ENCODE measurements at regions not wholly inside any gene's neighbourhood (a gene's known extent, or its start where the extent isn't known, plus 50 kb on each side); places are given as distances from the start of the nearest gene placed in this dataset.
A peak's percentile ranks its signal among the peaks of the same experiment; 100 is the strongest.

DNA sequence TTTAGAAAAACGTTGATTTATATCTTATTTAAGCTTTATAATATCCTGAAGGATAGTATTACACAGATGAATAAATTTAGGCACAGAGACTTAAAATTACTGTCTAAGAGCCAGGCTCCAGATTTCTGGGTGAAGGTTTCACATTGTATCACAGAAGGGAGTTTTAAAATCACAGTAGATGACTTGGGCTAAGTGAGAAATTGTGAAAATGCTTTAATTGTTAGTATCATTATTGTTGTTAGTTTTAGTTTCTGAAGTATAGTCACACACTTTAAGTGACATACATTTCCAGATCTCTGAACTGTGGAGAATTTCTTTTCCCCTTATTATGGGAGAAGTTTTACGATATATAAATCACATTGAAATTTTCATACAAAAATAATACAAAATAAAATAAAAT lies 83.5 kb downstream of the NDUFS5 start:
- no peak for DNase-seq

DNA sequence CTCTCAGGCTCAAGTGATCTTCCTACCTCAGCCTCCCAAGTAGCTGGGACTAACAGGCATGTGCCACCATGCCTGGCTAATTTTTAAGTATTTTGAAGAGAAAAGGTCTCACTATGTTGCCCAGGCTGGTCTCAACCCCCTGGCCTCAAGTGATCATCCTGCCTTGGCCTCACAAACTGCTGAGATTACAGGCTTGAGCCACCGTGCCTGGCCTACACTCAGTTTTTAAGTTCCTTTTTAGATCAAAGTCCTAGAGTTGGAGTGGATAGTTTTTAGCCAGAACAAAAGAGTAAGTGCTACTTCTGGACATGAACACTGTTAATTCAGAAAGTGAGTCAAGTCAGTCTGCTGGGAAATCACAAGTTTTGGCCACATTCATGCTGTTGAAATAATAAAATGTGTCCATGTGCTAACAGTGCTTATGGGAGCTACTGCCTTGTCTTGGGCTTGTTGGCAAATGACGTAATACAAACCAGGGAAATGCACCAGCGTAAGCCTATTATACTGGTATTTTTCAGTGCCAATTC lies 84.2 kb downstream of the NDUFS5 start:
- no peak for DNase-seq

GRCh38 chr1:39110882-39111281 lies 84.7 kb downstream of the NDUFS5 start:
- no peak for DNase-seq

GRCh38 chr1:39113109-39113743 lies 87.1 kb downstream of the NDUFS5 start:
- no peak for DNase-seq

DNA sequence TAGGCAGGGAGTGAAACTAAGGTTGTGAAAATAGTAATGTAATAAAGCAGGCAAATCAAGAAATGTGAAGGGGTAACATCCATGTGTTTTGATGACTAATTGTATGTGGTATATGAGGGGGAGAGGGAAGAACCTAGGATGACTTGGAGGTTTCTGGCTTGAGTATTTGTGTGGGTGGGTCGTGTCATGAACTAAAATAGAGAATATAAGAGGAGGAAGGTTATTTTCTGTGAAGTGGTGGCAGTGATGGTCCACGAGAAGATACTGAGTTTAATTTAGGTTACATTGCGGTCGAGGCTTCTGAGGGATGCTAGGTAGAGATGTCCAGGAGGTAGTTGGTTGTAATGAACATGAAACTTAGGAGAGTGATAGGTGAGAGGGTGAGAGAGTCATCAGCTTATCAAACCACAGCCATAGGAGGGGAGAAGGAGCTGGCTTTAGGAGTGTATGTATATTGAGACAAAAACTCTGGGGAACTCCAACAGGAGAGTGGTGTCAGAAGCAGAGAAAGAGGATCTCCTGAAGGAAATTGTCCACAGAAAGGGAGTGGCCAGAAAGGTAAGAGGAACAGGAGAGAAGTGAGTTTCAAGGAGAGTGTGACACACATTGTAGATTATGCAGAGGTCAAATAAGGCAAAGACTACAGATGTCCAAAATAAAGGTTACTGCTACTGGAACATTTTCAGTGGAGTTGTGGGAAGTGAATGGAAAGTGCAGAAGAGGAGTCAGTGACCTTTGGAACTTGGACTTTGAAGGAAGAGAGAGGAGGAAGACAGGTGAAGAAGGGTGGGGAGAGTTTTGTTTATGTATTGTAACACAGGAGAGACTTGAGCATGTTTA lies 89.0 kb upstream of the MACF1 start:
- DNase-seq = no peak

DNA sequence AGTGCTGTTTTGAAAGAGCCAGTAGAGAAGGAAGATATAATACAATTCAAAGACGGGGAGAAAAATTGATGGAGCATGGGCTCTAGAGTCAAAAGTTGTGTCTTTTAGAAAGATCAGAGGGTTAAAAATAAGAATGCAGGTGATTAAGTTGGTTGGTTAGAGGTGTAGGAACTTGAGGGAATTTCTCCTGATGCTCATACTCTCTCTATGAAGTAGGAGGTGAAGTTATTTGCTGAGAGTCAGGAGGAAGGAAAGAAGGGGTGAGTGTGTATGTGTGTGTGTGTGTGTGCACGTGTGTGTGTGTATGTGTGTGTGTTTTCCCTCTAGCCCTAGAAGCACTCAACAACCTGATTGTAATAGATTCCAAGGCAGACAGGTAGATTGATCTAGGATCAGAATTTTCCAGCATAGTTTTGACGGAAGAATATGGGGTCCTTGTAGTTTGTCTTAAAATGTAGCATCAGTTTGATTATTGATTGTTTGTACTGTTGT lies 88.3 kb upstream of the MACF1 start:
- DNase-seq = no peak

- no peak for DNase-seq
Measured at GRCh38 chr1:39116860-39117728, 87.4 kb upstream of the MACF1 start.

DNA sequence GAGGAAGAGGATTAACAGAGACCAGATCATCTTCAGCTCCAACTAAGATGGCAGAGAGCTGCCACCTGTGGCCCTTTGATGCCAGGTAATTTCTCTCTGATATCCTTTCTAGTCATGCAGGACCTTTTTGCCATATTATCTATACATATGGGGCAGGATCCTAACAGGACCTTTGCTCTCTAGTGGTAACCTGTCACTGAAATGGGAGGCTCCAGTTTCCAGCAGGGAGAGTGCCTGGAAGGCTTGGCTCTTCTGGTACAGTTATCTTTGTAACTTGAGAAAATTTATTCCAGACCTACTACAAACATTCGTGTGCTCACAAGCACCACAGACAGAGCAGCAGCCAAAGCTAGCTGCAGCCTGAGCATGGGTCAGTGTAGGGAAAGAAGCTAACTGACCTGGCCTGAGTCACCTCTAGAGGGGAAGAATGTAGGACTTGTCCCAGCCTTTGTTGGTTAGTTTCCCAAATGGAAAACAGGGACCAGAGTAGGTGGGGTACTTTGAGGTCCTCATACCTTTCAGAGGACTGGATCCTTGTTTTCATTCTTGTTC lies 86.5 kb upstream of the MACF1 start:
- DNase-seq = no peak

GRCh38 chr1:39122056-39122455 lies 82.4 kb upstream of the MACF1 start:
- DNase-seq = no peak

DNA sequence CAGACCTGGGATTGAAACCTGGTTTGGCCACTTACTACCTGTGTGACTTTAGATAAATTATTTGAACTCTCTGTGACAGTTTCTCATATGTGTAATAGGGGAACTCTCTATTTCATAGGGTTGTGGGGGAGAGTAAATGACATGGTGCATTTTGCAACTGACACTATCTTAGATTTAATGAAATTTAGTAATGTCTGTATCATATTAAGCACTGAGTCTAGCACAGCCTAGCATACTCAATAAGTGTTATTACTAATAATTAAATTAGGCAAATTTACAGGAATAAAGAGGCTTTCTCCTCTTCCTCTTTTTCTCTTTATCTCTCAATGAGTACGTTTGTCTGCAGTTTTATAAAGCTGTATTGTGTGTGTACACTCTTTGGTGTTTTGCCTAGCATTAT lies 80.2 kb upstream of the MACF1 start:
- no peak for DNase-seq

DNA sequence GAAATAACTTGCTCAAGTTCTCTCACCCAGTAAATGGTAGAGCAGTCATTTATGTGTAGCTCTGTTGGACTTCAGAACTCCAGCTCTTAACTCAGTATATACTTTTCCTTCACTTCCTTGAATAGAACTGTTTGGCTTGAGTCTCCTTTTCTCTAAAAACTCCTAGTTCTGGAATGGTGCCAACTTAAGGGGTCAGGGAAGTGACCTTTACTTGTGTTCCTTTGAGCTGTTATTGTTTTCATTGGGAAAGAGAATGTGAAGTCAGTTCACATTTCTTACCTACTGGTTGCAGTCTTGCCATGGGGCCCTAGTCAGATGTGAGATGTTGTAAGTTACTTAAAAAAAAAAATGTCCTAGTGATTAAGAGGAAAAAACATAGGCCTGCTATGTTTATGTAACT lies 77.0 kb upstream of the MACF1 start:
- DNase-seq = no peak

DNA sequence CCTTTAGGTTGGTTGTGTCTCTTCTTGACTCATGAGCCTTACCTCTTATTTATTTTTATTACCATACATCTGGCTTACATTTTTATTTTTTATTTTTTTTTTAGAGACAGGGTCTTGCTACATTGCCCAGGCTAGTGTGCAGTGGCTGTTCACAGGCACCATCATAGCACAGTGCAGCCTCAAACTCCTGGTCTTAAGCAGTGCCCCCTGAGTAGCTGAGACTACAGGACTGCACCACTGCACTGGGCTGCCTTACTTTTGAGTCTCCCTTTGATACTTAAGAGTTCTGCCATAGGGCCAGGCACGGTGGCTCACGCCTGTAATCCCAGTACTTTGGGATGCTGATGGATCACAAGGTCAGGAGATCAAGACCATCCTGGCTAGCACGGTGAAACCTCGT lies 76.4 kb upstream of the MACF1 start:
- DNase-seq = no peak

DNA sequence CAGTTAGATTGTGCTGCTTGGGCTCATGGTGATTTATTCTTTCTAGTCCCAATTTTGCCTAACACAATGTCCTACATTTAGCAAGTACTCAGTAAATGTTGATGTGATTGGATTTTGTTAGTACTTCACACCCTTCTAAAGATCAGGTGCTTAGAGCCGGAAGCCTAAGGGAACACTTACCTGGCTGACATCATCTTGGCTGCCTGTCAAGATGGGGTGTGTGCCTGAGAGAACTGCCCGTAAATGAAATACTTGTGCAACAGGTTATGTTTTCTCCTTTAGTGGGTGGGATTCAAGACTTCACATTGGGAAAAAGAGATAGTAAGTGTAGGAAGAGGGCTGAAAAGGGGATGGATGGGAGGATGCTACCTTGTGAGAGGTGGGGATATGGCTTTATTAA lies 75.5 kb upstream of the MACF1 start:
- DNase-seq = peak; percentile 9

GRCh38 chr1:39129514-39129913 lies 75.0 kb upstream of the MACF1 start:
- DNase-seq = no peak

DNA sequence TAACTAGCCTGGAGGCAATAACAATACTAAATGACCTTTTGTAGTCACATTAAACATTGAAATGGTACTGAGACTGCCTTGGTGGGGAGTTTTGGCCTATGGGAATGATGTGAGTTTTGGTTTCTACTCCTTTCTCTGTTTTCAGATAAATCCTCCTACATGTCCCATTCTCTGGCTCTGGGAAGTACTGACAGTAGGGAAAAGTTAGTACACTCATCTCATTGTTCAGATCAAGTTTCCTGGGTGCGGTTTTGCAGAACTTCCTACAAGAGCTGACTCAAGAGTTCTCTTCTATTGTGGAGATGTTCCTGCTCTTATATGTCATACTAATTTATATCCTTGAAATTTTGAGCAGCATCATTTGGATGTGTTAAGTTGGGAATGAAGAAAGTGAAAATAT lies 74.2 kb upstream of the MACF1 start:
- no peak for DNase-seq

DNA sequence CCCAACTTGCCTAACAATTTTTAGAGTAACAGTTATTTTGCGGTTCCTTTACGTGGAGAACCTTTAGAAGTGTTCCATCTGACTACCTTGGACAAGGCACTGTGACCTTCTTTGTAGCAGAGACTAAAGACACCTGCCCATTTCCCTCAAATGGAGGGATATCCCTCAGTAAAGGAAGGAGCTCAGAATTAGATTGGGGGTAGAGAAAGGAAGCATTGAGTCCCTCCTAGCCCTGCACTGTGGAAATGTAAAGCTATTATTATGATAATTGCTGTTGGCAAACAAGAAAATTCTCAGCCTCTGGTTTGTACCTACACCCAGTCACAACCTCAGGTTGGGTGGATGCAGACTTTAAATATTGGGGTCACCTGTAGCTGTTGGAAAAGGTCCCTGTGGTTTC lies 72.6 kb upstream of the MACF1 start:
- DNase-seq = no peak

GRCh38 chr1:39132505-39133339 lies 71.8 kb upstream of the MACF1 start:
- no peak for DNase-seq

GRCh38 chr1:39133340-39133684 lies 71.2 kb upstream of the MACF1 start:
- no peak for DNase-seq

DNA sequence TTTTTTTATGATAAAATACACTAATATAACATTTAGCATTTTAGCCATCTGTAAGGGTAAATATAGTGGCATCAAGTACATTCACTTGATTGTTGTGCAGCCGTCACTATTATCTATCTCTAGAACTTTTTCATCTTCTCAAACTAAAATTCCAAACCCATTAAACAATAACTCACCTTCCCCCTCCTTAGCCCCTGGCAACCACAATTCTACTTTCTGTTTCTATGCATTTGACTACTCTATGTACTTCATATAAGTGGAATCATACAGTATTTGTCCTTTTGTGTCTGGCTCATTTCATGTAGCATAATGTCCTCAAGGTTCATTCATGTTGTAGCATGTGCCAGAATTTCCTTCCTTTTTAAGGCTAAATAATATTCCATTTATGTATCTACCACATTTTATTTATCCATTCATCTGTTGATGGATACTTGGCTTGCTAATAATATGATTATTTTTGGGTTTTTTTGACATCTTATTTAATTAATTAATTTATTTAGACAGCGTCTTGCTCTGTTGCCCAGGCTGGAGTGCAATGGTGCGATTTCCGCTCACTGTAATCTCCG lies 69.6 kb upstream of the MACF1 start:
- DNase-seq = no peak

DNA sequence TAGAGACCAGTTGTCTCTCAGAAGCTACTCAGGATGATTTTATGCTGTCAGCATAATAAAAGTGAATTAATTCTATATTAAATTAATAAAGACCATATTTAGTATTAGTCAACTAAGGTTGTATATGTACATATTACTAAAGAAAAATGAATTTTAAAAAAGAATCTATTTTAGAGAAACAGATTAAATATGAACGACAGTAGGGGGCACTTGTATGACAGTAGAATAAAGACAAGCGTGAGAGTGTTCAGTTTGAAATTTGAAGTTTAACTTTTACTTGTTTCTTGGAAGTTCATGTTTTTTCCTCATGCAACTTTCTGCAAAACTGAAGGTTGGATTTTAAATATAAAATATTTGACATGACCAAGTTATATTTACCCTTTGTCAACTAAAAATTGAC lies 67.9 kb upstream of the MACF1 start:
- DNase-seq = no peak

DNA sequence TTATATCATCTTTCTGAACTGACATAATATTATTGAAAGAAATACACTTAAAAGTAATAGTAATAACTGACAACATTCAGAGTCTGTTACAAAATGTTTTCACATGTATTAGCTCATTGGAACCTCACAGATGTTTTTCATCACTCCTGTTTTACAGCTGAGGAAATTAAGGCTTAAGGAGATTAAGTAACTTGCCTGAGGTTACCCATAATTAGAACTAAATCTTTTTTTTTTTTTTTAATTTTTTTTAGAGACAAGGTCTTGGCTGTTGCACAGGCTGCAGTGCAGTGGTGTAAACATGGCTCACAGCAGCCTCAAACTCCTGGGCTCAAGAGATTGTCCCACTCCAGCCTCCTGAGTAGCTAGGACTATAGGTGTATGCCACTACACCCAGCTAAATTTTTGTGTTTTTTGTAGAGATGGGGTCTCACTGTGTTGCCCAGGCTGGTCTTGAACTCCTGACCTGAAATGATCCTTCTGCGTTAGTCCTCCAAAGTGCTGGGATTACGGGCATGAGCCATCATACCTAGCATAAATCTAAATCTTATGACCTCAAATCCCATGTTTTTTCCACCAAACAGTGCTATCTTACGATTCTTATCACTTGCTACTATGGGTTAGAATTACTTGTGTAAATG lies 64.7 kb upstream of the MACF1 start:
- DNase-seq = no peak

Data from NCI-H1436 treated with DMSO at 0.1 percent for 48 hours (cell line).